HG03442 (cell line): ENCODE measurements at regions not wholly inside any gene's neighbourhood (a gene's known extent, or its start where the extent isn't known, plus 50 kb on each side); places are given as distances from the start of the nearest gene placed in this dataset.

Experiments
- ATAC-seq: cut with Tn5 transposase; IDR thresholded peaks from one replicate; pipeline ENCODE4 v1.9.1; 2021; ENCODE audit warnings: mild to moderate bottlenecking, moderate library complexity; ENCODE audit not compliant: unreplicated experiment

DNA sequence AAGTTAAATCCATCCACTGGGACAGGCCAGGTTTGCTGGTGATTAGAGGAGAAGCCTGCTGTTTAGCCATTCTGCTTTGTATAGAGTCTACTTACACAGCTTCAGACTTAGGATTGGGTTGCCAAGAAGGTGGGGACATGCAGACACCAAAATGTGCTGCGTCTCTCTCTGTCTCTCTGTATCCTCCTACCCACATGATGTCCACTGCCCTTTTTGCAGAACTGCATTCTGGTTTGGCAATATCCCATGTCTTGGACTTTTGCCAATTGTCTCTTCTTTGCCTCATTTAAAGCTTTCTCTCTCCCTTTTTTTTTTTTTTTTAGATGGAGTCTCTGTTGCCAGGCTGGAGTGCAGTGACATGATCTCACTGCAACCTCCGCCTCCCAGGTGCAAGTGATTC, 261.1 kb upstream of the FN1 start:
- ATAC-seq, result no peak

GRCh38 chr2:215695861-215696260, 260.0 kb upstream of the FN1 start:
- ATAC-seq, result no peak

DNA sequence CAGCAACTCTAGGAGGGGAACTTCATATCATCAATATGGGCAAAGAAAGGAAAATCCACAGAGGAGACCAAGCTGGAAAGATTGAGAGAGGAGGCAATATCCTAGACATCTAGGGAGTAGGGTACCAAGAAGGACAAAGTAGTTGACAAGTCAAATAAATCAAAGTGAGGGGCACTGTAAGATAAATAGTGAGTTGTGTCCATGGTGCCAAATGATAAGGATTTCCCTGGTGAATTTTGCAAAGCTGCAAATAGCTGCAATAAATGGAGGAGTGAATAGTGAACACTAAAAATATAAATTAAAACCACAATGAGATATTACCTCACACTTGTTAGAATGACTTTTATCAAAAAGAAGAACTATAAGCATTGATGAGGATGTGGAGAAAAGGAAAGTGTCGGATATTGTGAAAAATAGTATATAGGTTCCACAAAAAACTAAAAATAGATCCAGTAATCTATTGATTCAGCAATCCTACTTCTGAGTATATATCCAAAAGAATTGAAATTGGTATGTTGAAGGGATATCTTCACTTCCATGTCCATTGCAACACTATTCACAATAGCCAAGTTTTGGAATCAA, 258.2 kb upstream of the FN1 start:
- ATAC-seq, result no peak

GRCh38 chr2:215693193-215693998, 257.5 kb upstream of the FN1 start:
- no peak for ATAC-seq

DNA sequence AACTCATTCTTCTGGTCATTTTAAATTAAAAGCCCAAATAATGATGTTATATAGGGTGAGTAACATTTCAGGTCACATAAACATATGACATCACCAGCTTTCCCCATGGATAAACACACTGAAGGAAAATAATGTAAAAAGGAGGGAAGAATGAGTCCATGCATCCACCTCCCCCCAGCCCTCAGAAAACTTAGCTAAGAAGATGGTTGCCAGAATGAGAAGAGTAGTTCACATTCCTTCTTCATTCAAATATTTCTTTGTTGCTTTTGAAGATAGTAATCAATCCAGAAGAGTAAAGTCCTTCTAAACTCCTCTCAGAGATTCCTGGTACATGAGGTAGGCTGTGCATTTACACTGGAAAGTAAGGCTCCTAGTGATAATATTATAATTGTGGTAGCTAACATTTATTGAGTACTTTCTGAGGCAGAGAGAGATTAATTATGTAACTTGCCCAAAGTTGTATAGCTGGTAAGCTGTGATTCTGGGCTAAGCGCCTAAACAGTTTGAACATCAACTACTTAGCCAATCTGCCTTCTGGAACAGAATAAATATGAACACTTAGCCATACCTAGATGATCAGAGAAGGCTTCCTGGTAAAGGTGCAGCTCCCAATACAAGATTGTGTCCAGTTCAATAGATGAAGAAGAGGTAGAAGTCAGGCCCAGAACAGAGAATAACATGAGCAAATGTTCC, 256.7 kb upstream of the FN1 start:
- no peak for ATAC-seq

DNA sequence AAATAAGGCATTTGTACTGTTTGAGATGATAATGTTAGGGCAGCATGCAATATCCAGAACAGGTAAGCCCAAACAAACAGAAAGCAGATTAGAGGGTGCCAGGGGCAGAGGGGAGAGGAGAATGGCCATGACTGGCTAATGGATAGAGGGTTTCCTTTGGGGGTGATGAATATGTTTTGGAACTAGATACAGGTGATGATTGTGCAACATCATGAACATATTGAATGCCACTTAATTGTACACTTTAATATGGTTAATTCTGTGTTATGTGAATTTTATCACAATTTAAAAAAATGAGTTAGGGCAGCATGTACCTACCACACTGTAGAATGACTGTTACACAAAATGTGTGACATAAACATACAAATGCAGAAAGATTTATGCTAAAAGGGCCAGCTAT, 255.5 kb upstream of the FN1 start:
- ATAC-seq, result no peak

GRCh38 chr2:215687149-215688031, 251.5 kb upstream of the FN1 start:
- no peak for ATAC-seq

DNA sequence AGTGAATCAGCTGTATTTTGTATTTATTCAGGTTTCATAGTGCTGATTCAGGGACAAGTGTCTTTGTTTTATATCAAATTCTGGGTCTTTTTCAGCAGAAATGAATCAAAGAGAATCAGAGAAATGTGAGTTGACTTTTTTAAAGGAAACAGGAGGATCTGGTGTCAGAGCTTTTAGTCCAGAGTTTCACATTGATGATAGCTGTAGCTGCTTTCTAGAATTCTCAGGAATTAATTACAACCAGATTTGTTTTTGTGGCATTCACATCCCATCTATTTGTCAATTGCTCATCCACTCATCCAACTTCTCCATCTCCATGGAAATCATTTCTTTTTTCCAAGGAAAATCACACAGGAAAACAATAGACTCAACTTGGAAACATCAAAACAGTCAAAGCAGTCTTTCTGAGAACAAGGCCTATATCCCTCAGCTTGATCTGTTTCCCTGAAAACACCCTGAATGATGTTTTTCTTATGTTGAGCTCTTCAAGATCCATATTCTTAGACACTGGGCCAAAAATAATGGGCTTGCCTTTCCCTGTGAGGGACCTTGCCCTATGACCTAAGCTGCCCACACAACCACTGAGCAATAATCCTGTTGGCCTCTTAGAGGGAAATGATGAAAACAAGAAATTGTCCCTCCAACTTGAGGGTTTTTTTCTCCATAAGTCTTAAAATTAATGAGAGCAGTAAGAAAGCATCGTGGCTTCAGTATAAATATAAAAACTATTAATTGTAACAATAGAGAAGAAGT, 249.5 kb upstream of the FN1 start:
- no peak for ATAC-seq

DNA sequence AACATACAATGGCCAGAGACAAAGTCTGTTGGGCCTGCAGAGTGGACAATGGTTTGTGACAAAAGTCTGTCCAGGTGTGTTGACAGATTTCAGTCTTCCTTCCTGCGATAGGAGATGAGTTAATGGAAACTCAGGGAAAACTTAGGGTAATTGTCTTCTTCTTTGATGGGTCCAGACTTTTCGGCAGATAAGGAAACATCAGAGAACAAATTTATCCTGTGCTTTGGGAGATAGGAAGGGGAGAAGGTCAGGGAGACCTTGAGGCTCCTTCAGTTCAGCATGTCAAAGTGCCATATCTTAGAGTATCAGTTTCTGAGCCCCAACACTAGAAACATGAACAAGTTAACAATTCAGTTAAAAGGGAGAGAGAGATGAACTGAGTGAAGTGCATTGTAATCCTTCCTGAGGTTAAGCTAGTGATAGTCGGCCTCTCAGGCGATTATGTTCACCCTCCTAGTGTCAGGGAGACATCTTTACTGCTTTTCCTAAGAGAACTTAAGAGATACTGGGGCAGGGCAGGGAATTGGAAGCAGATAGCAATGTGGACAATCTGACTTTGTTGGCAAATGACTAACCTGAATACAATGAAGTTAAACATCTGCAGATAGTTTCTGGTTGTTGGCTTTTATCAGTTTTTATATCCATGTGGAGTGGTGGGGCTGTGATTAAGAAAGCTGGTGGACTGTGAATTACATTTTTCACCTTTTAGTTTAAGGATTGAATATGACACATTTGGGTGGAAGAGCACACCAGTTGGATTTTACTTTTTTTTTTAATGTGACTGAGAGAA, 248.8 kb upstream of the FN1 start:
- no peak for ATAC-seq

DNA sequence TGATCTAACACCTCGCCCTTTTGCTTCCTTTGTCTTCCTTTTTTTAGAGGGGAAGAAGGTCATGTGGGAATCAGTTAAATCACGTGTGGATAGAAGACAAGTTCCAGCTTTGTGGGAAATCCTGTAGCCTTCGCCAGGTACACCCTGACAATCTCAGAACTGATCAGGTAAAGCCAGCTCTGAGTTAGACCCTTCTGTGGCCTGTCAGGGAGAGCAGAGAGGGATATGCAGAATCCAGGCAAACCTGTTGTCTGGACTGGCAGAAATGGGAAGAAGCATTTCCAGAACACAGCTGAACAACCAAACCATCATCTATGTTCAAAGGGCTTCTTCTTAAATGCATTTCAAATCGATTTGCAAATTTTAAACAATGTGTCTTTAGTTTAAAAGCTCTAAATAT, 247.4 kb upstream of the FN1 start:
- no peak for ATAC-seq

DNA sequence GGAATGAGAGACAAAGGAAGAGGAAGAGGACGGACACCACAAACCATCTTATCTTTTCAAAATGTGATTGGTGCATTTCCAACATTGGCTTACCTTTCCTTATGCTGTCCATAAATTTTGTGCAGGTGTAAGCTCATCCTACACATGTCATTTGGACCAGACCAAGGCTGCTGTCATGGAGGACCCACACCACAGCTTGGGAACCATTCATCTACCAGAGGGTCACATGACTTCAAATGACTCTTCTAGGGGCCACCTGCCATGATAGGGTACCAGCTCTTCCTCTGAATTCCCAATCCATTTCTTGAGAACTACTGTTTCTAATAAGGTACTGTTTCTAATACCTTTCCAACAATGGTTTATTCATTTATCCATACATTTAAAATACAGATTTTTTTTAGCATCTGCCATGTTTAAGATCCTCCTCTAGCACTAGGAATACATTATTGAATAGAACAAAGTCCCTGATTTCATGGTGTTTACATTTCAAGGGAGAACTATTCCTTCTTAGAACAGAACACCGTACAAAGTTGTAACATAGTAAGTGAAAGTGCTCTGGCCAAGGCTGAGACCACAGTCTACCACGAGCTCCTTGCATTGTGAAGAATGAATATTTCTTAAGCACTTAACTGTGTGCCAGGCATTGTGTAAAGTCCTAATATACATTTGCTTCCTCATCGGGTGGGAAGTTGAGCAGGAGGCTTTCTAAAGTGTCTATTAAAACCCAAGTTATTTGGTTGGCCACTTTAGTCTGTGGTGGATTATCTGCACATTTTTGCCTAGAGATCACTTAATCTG, 246.1 kb upstream of the FN1 start:
- no peak for ATAC-seq

GRCh38 chr2:215680605-215681598, 245.0 kb upstream of the FN1 start:
- ATAC-seq, result no peak

DNA sequence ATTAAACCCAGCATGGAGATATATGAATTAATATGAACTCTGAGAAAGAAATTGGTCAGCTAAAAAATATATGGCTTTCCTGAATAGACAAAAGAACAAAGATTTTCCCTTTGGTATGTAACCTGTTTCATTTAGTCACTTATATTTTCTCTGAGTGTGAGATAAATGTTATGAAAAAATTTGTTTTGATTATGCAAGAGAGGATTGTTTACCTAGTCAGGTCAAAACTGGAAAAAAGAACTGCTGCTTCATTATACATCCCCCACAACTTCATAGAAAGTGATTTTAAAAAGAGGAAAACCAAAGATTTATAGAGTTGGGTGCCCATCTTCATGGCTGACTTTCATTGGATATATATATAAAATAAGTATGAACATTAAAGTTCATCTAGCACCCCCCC, 242.2 kb upstream of the FN1 start:
- ATAC-seq, result no peak

GRCh38 chr2:215677481-215677880, 241.6 kb upstream of the FN1 start:
- ATAC-seq, result no peak

DNA sequence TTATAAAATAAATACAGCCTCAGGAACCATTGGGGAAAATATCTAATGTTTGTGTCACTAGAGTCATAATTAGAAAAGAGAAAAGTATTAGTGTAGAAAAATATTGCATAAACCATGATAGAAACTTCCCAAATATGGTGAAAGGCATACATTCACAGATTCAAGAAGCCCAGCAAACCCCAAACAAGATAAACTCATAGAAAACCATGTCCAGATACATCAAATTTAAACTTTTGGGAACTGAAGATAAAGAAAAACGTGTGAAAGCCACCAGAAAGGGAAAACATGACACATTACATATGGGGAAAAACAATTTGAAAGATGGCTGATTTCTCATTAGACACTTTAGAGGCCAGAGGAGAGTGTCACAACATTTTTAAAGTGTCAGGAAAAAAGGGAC, 236.5 kb upstream of the FN1 start:
- ATAC-seq, result no peak

- no peak for ATAC-seq
Measured at GRCh38 chr2:215671691-215672090, 235.8 kb upstream of the FN1 start.

DNA sequence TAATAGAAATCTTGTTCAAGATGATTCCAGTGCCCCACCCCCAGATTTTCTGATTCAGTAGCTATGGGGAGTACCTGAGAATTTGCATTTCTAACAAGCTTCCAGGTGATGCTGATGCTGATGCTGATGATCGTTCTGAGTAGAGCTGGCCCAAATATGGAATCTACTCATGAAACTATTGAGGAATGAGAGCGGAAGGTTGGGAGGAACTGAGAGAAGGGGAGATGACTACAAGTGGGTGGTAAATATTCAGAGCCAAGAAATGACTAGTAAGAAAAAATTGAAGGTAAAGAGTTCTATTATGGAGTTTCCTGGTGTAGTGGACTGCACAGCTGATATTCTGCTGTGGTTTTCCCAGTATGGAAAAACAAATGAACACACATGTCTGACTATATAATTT, 235.4 kb upstream of the FN1 start:
- ATAC-seq, result no peak

GRCh38 chr2:215670396-215670795, 234.5 kb upstream of the FN1 start:
- no peak for ATAC-seq
